Psoas muscle (tissue), 7 donors: ENCODE measurements at regions not wholly inside any gene's neighbourhood (a gene's known extent, or its start where the extent isn't known, plus 50 kb on each side); places are given as distances from the start of the nearest gene placed in this dataset.

Experiments used
- ATAC-seq, 4 donors: fragments of 200-7000 bp; cut with Tn5 transposase; one replicate each; pipeline ENCODE4 v1.9.1; 2020; ENCODE audit warnings: moderate library complexity in 3 of 4, mild to moderate bottlenecking in 2 of 4
- DNase-seq, 2 donors: peaks; one replicate each; pipeline ENCODE4 v3.0.0-alpha.2; 2020
- H3K27ac ChIP-seq: fragments of 200-600 bp; one replicate; pipeline ENCODE4 v1.8.0; 2022
- H3K27me3 ChIP-seq, 3 donors: fragments of 200-600 bp in 1 of 3; one replicate each; pipeline versions ENCODE4 v1.6.1 to v1.8.0; 2013 to 2022; ENCODE audit warnings: low read length in 2 of 3, mild to moderate bottlenecking in 2 of 3, moderate library complexity in 1 of 3; ENCODE audit not compliant: insufficient read depth in 3 of 3
- H3K36me3 ChIP-seq, 2 donors: fragments of 200-600 bp in 1 of 2; one replicate each; pipeline versions ENCODE4 v1.6.1 to v1.8.0; 2013 to 2022; ENCODE audit warnings: low read depth in 1 of 2, mild to moderate bottlenecking in 1 of 2, moderate library complexity in 1 of 2; ENCODE audit not compliant: insufficient read depth in 1 of 2
- H3K4me1 ChIP-seq: fragments of 200-600 bp; one replicate; pipeline ENCODE4 v1.8.0; 2022
- H3K4me3 ChIP-seq: fragments of 200-600 bp; one replicate; pipeline ENCODE4 v1.8.0; 2022; ENCODE audit warnings: mild to moderate bottlenecking
- H3K9me3 ChIP-seq: fragments of 200-600 bp; one replicate; pipeline ENCODE4 v1.8.0; 2022
- WGBS, 3 donors: extraction: QIAGEN DNeasy Blood & Tissue Kit; methylation state at CpG; one replicate each; pipeline versions ENCODE4 v1.1.6 to v1.1.7; 2013; 5-methylcytosine and 5-hydroxymethylcytosine counted together
- intact Hi-C, 2 donors: fragments of 100-400 bp; cut with DNase I; formaldehyde crosslinking; loops; one replicate each; pipeline versions ENCODE4 v1.11.0 to v1.14.2; 2022
- TF ChIP-seq, protein P1 (sequence below): fragments of 200-600 bp; IDR thresholded peaks from one replicate; pipeline ENCODE4 v1.8.0; 2022; ENCODE audit warnings: antibody characterized with exemption
- donor health status: healthy with polysubstance abuse.
- donor health status: DM: no; HTN: no; CAD: no; lungs with moderate emphysema.
- donor health status: Bipolar disorder and iron deficiency.
- donor health status: healthy.
- donor health status: DM: yes; HTN: yes; CAD: no.
- donor health status: DM: no; HTN: no; CAD: no.
- donor health status: DM: yes; HTN: yes; CAD: no.

DNA sequence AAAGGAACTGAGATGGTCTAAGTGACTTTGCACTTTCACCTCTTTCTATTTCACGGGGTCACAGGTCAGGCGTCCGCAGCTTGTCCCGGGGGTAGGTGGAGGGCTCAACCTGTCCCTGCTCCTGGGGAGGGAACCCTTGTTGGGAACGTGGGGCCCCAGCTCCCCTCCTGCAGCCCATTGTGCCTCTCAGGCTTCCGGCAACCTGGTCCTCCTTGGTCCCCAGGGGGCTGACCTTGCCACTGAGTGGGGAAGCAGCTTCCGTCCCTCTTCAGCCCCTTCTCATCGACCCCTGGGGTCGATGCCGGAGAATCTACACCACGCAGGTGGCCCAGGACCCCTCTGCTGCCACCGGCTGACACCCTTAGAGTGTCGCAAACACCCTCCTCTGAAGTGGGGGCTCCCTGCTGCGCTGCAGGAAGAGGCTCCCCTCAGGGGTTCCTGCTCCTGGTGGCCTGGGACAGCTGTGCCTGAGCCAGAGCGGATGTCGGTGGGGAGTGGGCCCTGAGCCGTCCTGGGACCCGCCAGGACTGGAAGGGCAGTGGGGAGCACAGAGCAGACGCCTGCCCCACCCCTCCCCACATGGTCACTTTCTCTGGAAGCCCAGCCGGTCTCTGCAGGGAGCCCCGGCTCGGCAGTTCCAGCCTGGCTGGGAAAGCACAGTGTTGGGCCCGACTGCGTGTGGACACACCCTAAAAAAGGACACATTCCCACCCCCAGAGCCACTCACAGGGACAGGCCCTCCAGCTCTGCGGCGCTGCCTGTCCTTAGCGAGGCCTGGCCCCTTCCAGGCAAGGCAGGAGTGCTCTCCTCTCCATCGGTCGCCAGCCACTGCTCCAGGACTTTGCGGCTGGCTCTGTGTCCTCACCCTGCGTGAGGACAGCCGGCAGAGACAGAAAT, 357.5 kb upstream of the SHH start:
- Histone ChIP-seq H3K4me3 (no peak overlapping the region), H3K27me3 (no peaks in the 10 kb centered on the region), H3K4me1 (no peaks in the 10 kb centered on the region), H3K27ac (no peak overlapping the region), H3K36me3 (no peaks in the 10 kb centered on the region), H3K9me3 (no peaks in the 10 kb centered on the region)
- 46 to 51% (median 48%) methylated on average over 32 of the region's 32 CpGs for WGBS, 3 donors
- ATAC-seq (no peak), DNase-seq (no peak)
- intact Hi-C loops, result no loop called here
- TF ChIP-seq, protein P1, sequence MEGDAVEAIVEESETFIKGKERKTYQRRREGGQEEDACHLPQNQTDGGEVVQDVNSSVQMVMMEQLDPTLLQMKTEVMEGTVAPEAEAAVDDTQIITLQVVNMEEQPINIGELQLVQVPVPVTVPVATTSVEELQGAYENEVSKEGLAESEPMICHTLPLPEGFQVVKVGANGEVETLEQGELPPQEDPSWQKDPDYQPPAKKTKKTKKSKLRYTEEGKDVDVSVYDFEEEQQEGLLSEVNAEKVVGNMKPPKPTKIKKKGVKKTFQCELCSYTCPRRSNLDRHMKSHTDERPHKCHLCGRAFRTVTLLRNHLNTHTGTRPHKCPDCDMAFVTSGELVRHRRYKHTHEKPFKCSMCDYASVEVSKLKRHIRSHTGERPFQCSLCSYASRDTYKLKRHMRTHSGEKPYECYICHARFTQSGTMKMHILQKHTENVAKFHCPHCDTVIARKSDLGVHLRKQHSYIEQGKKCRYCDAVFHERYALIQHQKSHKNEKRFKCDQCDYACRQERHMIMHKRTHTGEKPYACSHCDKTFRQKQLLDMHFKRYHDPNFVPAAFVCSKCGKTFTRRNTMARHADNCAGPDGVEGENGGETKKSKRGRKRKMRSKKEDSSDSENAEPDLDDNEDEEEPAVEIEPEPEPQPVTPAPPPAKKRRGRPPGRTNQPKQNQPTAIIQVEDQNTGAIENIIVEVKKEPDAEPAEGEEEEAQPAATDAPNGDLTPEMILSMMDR, result no peak

DNA sequence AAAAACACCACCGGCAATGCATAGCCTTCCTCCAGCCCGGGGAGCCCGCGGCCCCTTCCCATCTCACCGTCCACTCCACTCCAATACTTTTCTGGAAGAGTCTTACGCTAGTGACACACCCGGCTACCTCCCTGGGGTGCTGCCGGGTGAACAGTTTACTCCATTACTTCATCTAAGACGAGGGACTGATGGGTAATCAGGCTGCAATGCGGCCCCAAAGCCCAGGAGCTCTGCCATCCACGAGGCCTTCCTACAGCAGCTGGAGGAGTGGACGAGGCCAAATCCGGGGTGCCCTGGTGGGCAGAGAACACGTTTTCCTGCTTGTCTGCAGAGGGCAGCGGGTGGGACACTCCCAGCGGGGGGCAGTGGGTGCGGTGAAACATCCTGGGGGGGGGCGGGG, 356.2 kb upstream of the SHH start:
- H3K9me3 ChIP-seq, result no peaks in the 10 kb centered on the region
- H3K27me3 ChIP-seq, result no peaks in the 10 kb centered on the region
- ATAC-seq (no peak), DNase-seq (no peak)
- TF ChIP-seq, protein P1, result no peak
- H3K4me1 ChIP-seq, result no peaks in the 10 kb centered on the region
- intact Hi-C loops, result no loop called here
- WGBS, 3 donors, result 51 to 64% (median 58%) methylated on average over 16 to 18 of the region's 18 CpGs
- H3K4me3 ChIP-seq, result no peak overlapping the region
- no peaks in the 10 kb centered on the region for H3K36me3 ChIP-seq
- H3K27ac ChIP-seq, result no peak overlapping the region

DNA sequence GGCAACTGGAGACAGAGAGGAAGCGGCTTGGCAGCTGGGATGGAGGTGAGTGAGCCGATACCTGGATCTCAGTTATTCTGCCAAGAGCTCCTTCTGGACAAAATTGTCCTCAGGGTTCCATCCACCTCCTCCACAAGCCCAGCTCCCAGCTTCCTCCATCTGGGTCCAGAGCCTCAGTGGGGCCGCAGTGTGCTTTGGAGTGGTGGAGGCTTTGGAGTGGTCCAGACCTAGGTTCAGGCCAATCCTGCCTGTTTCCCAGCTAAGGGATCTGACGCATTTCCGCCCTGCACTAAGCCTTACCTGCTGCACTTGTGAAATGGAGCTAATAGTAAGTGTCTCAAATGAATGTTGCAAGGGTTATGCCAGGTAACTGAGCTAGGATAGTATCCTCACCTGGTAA, 355.7 kb upstream of the SHH start:
- TF ChIP-seq, protein P1, result no peak
- no peak for DNase-seq
- H3K4me3 ChIP-seq, result no peak overlapping the region
- H3K4me1 ChIP-seq, result no peaks in the 10 kb centered on the region
- intact Hi-C loops, result no loop called here
- H3K27ac ChIP-seq, result no peak overlapping the region
- no peaks in the 10 kb centered on the region for H3K9me3 ChIP-seq
- no peaks in the 10 kb centered on the region for H3K27me3 ChIP-seq
- WGBS, 3 donors, result 84 to 90% (median 88%) methylated on average over 5 of the region's 5 CpGs
- no peaks in the 10 kb centered on the region for H3K36me3 ChIP-seq
- no peak for ATAC-seq

DNA sequence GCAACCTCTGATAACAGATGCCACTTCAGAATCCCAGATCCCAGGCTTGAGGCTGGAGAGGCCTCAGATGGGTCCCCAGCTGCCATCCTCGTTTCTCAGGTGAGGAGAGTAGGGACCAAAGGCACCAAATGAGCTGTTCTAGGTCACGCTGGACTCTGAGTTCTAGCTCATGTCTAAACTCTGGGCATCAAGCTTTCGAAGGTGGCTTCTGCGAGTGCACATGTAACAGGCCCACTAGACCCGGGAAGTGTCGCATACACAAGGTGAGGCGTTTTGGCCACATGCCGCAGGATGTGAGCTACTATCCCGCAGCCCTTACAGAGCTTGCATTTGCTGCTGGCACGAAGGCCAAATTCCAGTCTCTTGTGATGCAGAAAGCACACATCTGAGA, 355.1 kb upstream of the SHH start:
- Histone ChIP-seq H3K27ac (no peak overlapping the region), H3K4me1 (no peaks in the 10 kb centered on the region), H3K4me3 (no peak overlapping the region), H3K36me3 (no peaks in the 10 kb centered on the region), H3K27me3 (no peaks in the 10 kb centered on the region), H3K9me3 (no peaks in the 10 kb centered on the region)
- TF ChIP-seq, protein P1, result no peak
- DNase-seq (no peak), ATAC-seq (no peak)
- intact Hi-C loops, result no loop called here
- 81 to 86% (median 81%) methylated on average over 10 of the region's 10 CpGs for WGBS, 3 donors
